H1 (cell line): ENCODE measurements at regions not wholly inside any gene's neighbourhood (a gene's known extent, or its start where the extent isn't known, plus 50 kb on each side); places are given as distances from the start of the nearest gene placed in this dataset.

Source experiments
- CTCF ChIA-PET: fragments of 300-600 bp; sonication (Branson Sonifier 250); formaldehyde crosslinking; loops from one replicate; lab custom pipeline; 2021; ENCODE audit not compliant: partially characterized antibody; lab: Charles Lee
- POLR2A ChIA-PET: fragments of 300-600 bp; sonication (Branson Sonifier 250); formaldehyde crosslinking; loops from one replicate; lab custom pipeline; 2021; ENCODE audit warnings: inconsistent platforms; ENCODE audit not compliant: partially characterized antibody; lab: Charles Lee
- DNase-seq, 2 experiments: peaks; one replicate each; pipeline versions ENCODE4 v3.0.0 to v3.0.0-alpha.2; 2010 to 2022; ENCODE audit warnings: low spot score in 2 of 2, low read depth in 1 of 2, mixed read lengths in 1 of 2
- FAIRE-seq: peaks from 2 replicates; lab custom pipeline; 2011; peaks lifted over from hg19 to GRCh38; lab: Jason Lieb, UNC
- H2AFZ ChIP-seq: 2 replicates; pipeline ENCODE4 v1.8.1; 2012; ENCODE audit warnings: low read length, inconsistent platforms
- H2AK5ac ChIP-seq: 2 replicates; pipeline ENCODE4 v1.6.1; 2013; ENCODE audit warnings: low read depth, low read length
- H2BK120ac ChIP-seq: replicated peaks from 2 replicates; pipeline ENCODE3; 2013; ENCODE audit warnings: low read depth, low read length, inconsistent platforms
- H2BK12ac ChIP-seq: 2 replicates; pipeline ENCODE4 v1.6.1; 2013; ENCODE audit warnings: low read depth, low read length
- H2BK15ac ChIP-seq: 2 replicates; pipeline ENCODE4 v1.6.1; 2013; ENCODE audit warnings: low read length
- H2BK20ac ChIP-seq: 2 replicates; pipeline ENCODE4 v1.6.1; 2013; ENCODE audit warnings: low read length
- H2BK5ac ChIP-seq: 2 replicates; pipeline ENCODE4 v1.6.1; 2013; ENCODE audit warnings: low read depth, low read length
- H3K14ac ChIP-seq: 2 replicates; pipeline ENCODE4 v1.6.1; 2013; ENCODE audit warnings: inconsistent platforms; ENCODE audit not compliant: insufficient read length
- H3K18ac ChIP-seq: 2 replicates; pipeline ENCODE4 v1.6.1; 2013; ENCODE audit warnings: low read length; ENCODE audit errors: extremely low read depth
- H3K23ac ChIP-seq: 2 replicates; pipeline ENCODE4 v1.6.1; 2013; ENCODE audit warnings: inconsistent platforms; ENCODE audit not compliant: insufficient read length
- H3K23me2 ChIP-seq: 2 replicates; pipeline ENCODE4 v1.6.1; 2013; ENCODE audit warnings: low read depth, low read length
- H3K27ac ChIP-seq: 2 replicates; pipeline ENCODE4 v1.6.1; 2011; ENCODE audit warnings: low read depth, low read length, inconsistent platforms
- H3K27me3 ChIP-seq, 4 experiments: replicated peaks in 1 of 4; 1 replicate in 1 of 4; 2 replicates in 3 of 4; pipeline versions ENCODE4 v1.6.1 to v1.8.1; 2011 to 2013; ENCODE audit warnings: low read length in 3 of 4, mild to moderate bottlenecking in 3 of 4, inconsistent platforms in 2 of 4, mixed read lengths in 2 of 4, moderate library complexity in 1 of 4; ENCODE audit not compliant: control insufficient read depth in 3 of 4, insufficient read depth in 3 of 4; ENCODE audit errors: extremely low read depth in 1 of 4
- H3K36me3 ChIP-seq, 4 experiments: 2 replicates each; pipeline versions ENCODE4 v1.6.1 to v1.8.1; 2011 to 2013; ENCODE audit warnings: mild to moderate bottlenecking in 4 of 4, low read length in 3 of 4, moderate library complexity in 2 of 4, control low read depth in 1 of 4, inconsistent platforms in 1 of 4; ENCODE audit not compliant: insufficient read depth in 4 of 4, control insufficient read depth in 2 of 4
- H3K4ac ChIP-seq: replicated peaks from 2 replicates; pipeline ENCODE3; 2013; ENCODE audit warnings: low read length, low read depth, mixed read lengths, inconsistent platforms; ENCODE audit not compliant: insufficient read length
- H3K4me1 ChIP-seq, 4 experiments: replicated peaks in 1 of 4; 1 replicate in 1 of 4; 2 replicates in 3 of 4; pipeline versions ENCODE4 v1.6.1 to v1.8.1; 2011 to 2013; ENCODE audit warnings: low read length in 3 of 4, inconsistent platforms in 2 of 4, mixed read lengths in 1 of 4; ENCODE audit not compliant: insufficient read depth in 4 of 4, control insufficient read depth in 3 of 4
- H3K4me2 ChIP-seq, 2 experiments: 2 replicates each; pipeline versions ENCODE4 v1.6.1 to v1.8.1; 2011 to 2013; ENCODE audit warnings: low read depth in 2 of 2, low read length in 2 of 2, control low read depth in 1 of 2, inconsistent platforms in 1 of 2, mild to moderate bottlenecking in 1 of 2; ENCODE audit not compliant: insufficient read depth in 1 of 2
- H3K4me3 ChIP-seq, 4 experiments: fragments of 200-600, 300-600 bp in 1 of 4; sonication (generic), shearing (Covaris generic), sonication (Bioruptor Twin) in 1 of 4; 2 replicates each; pipeline versions ENCODE4 v1.5.1 to v1.8.1; 2011 to 2016; ENCODE audit warnings: low read length in 4 of 4, low read depth in 3 of 4, control low read depth in 2 of 4, inconsistent platforms in 2 of 4, mild to moderate bottlenecking in 2 of 4, mixed read lengths in 1 of 4, moderate library complexity in 1 of 4; ENCODE audit not compliant: insufficient read depth in 2 of 4; ENCODE audit errors: extremely low read depth in 1 of 4
- H3K56ac ChIP-seq: replicated peaks from 2 replicates; pipeline ENCODE3; 2013; ENCODE audit warnings: low read depth, mild to moderate bottlenecking, mixed read lengths, low read length, inconsistent platforms; ENCODE audit not compliant: insufficient read length
- H3K79me1 ChIP-seq: 2 replicates; pipeline ENCODE4 v1.6.1; 2013; ENCODE audit warnings: low read depth, low read length, control low read depth
- H3K79me2 ChIP-seq, 2 experiments: 2 replicates each; pipeline versions ENCODE4 v1.6.1 to v1.8.1; 2012 to 2013; ENCODE audit warnings: low read length in 2 of 2, mild to moderate bottlenecking in 2 of 2, inconsistent platforms in 1 of 2; ENCODE audit not compliant: insufficient read depth in 2 of 2, control insufficient read depth in 1 of 2
- H3K9ac ChIP-seq, 4 experiments: replicated peaks in 1 of 4; 1 replicate in 1 of 4; 2 replicates in 3 of 4; pipeline versions ENCODE4 v1.6.1 to v1.8.1; 2011 to 2013; ENCODE audit warnings: low read depth in 3 of 4, low read length in 3 of 4, control low read depth in 2 of 4, mild to moderate bottlenecking in 2 of 4, moderate library complexity in 2 of 4, inconsistent platforms in 1 of 4; ENCODE audit errors: extremely low read depth in 1 of 4
- H3K9me3 ChIP-seq, 2 experiments: 2 replicates each; pipeline versions ENCODE4 v1.6.1 to v1.8.1; 2012 to 2013; ENCODE audit warnings: mild to moderate bottlenecking in 2 of 2, moderate library complexity in 2 of 2, control low read depth in 1 of 2, inconsistent platforms in 1 of 2, low read depth in 1 of 2, low read length in 1 of 2, mixed read lengths in 1 of 2; ENCODE audit not compliant: insufficient read depth in 2 of 2
- H4K20me1 ChIP-seq, 2 experiments: replicated peaks in 1 of 2; 2 replicates each; pipeline versions ENCODE3 to v1.8.1; 2011 to 2013; ENCODE audit warnings: inconsistent platforms in 2 of 2, low read length in 2 of 2, mild to moderate bottlenecking in 1 of 2; ENCODE audit not compliant: insufficient read depth in 2 of 2, control insufficient read depth in 1 of 2
- H4K5ac ChIP-seq: 2 replicates; pipeline ENCODE4 v1.6.1; 2013; ENCODE audit warnings: low read length, low read depth, mixed read lengths, inconsistent platforms; ENCODE audit not compliant: insufficient read length
- H4K8ac ChIP-seq: 2 replicates; pipeline ENCODE4 v1.8.0; 2013; ENCODE audit warnings: mild to moderate bottlenecking, moderate library complexity, low read length, inconsistent platforms; ENCODE audit not compliant: insufficient read depth; ENCODE audit errors: extremely low read depth
- H4K91ac ChIP-seq: replicated peaks from 2 replicates; pipeline ENCODE3; 2013; ENCODE audit warnings: low read length, mixed read lengths, inconsistent platforms; ENCODE audit not compliant: insufficient read length
- POLR2A ChIP-seq, 2 experiments: IDR thresholded peaks; 1 replicate in 1 of 2; 2 replicates in 1 of 2; pipeline ENCODE4 v1.6.1; 2011; ENCODE audit warnings: low read depth in 2 of 2, low read length in 2 of 2, mild to moderate bottlenecking in 2 of 2; ENCODE audit errors: control extremely low read depth in 1 of 2
- WGBS, 2 experiments: shearing (Covaris generic) in 1 of 2; methylation state at CpG; one replicate each; pipeline versions ENCODE4 v1.1.6 to v1.1.7; 2013 to 2015; ENCODE audit warnings: low lambda C conversion rate in 2 of 2, mixed read lengths in 2 of 2, inconsistent platforms in 1 of 2, low coverage in 1 of 2, missing lambda C conversion rate in 1 of 2; ENCODE audit not compliant: insufficient replicate concordance in 2 of 2, insufficient coverage in 1 of 2, insufficient read length in 1 of 2; ENCODE audit errors: extremely low coverage in 1 of 2, missing lambda C conversion rate in 1 of 2; 5-methylcytosine and 5-hydroxymethylcytosine counted together
- TF ChIP-seq, protein P1 (sequence below): fragments of 300-600 bp; sonication (generic); IDR thresholded peaks from 2 replicates; pipeline ENCODE4 v1.7.1; 2012; ENCODE audit warnings: low read length, moderate library complexity, mild to moderate bottlenecking, inconsistent platforms; ENCODE audit not compliant: insufficient replicate concordance

- no peaks in the 10 kb centered on the region for H3K9me3 ChIP-seq
- no peaks in the 10 kb centered on the region for H3K23me2 ChIP-seq
- H4K20me1 ChIP-seq = no peaks in the 10 kb centered on the region
- FAIRE-seq = no peak
- no peak overlapping the region for H3K18ac ChIP-seq
- no peaks in the 10 kb centered on the region for H3K36me3 ChIP-seq
- H3K14ac ChIP-seq = no peak overlapping the region
- DNase-seq = no peak
- no peak overlapping the region for H3K4ac ChIP-seq
- no peak overlapping the region for H4K5ac ChIP-seq
- H3K23ac ChIP-seq = no peak overlapping the region
- H4K8ac ChIP-seq = no peak overlapping the region
- no peak overlapping the region for H2BK15ac ChIP-seq
- H2AFZ ChIP-seq = no peak overlapping the region
- H3K4me3 ChIP-seq = no peak overlapping the region
- no peaks in the 10 kb centered on the region for H3K79me2 ChIP-seq
- no peak overlapping the region for H3K9ac ChIP-seq
- H2BK12ac ChIP-seq = no peak overlapping the region
- H3K56ac ChIP-seq = no peak overlapping the region
- H3K4me2 ChIP-seq = no peak overlapping the region
- H2BK120ac ChIP-seq = no peak overlapping the region
- WGBS, 2 experiments = 97% methylated on average over 3 of the region's 3 CpGs; no CpG with 5 or more reads in 1 of the 2 experiments
- no peaks in the 10 kb centered on the region for H3K4me1 ChIP-seq
- no peak overlapping the region for H3K27ac ChIP-seq
- no peaks in the 10 kb centered on the region for H3K79me1 ChIP-seq
- no peak overlapping the region for H2BK5ac ChIP-seq
- H4K91ac ChIP-seq = no peak overlapping the region
- ChIA-PET POLR2A (no interaction called here), CTCF (no interaction called here)
- no peak overlapping the region for H2AK5ac ChIP-seq
- no peaks in the 10 kb centered on the region for H3K27me3 ChIP-seq
- no peak overlapping the region for H2BK20ac ChIP-seq
- TF ChIP-seq, protein P1, sequence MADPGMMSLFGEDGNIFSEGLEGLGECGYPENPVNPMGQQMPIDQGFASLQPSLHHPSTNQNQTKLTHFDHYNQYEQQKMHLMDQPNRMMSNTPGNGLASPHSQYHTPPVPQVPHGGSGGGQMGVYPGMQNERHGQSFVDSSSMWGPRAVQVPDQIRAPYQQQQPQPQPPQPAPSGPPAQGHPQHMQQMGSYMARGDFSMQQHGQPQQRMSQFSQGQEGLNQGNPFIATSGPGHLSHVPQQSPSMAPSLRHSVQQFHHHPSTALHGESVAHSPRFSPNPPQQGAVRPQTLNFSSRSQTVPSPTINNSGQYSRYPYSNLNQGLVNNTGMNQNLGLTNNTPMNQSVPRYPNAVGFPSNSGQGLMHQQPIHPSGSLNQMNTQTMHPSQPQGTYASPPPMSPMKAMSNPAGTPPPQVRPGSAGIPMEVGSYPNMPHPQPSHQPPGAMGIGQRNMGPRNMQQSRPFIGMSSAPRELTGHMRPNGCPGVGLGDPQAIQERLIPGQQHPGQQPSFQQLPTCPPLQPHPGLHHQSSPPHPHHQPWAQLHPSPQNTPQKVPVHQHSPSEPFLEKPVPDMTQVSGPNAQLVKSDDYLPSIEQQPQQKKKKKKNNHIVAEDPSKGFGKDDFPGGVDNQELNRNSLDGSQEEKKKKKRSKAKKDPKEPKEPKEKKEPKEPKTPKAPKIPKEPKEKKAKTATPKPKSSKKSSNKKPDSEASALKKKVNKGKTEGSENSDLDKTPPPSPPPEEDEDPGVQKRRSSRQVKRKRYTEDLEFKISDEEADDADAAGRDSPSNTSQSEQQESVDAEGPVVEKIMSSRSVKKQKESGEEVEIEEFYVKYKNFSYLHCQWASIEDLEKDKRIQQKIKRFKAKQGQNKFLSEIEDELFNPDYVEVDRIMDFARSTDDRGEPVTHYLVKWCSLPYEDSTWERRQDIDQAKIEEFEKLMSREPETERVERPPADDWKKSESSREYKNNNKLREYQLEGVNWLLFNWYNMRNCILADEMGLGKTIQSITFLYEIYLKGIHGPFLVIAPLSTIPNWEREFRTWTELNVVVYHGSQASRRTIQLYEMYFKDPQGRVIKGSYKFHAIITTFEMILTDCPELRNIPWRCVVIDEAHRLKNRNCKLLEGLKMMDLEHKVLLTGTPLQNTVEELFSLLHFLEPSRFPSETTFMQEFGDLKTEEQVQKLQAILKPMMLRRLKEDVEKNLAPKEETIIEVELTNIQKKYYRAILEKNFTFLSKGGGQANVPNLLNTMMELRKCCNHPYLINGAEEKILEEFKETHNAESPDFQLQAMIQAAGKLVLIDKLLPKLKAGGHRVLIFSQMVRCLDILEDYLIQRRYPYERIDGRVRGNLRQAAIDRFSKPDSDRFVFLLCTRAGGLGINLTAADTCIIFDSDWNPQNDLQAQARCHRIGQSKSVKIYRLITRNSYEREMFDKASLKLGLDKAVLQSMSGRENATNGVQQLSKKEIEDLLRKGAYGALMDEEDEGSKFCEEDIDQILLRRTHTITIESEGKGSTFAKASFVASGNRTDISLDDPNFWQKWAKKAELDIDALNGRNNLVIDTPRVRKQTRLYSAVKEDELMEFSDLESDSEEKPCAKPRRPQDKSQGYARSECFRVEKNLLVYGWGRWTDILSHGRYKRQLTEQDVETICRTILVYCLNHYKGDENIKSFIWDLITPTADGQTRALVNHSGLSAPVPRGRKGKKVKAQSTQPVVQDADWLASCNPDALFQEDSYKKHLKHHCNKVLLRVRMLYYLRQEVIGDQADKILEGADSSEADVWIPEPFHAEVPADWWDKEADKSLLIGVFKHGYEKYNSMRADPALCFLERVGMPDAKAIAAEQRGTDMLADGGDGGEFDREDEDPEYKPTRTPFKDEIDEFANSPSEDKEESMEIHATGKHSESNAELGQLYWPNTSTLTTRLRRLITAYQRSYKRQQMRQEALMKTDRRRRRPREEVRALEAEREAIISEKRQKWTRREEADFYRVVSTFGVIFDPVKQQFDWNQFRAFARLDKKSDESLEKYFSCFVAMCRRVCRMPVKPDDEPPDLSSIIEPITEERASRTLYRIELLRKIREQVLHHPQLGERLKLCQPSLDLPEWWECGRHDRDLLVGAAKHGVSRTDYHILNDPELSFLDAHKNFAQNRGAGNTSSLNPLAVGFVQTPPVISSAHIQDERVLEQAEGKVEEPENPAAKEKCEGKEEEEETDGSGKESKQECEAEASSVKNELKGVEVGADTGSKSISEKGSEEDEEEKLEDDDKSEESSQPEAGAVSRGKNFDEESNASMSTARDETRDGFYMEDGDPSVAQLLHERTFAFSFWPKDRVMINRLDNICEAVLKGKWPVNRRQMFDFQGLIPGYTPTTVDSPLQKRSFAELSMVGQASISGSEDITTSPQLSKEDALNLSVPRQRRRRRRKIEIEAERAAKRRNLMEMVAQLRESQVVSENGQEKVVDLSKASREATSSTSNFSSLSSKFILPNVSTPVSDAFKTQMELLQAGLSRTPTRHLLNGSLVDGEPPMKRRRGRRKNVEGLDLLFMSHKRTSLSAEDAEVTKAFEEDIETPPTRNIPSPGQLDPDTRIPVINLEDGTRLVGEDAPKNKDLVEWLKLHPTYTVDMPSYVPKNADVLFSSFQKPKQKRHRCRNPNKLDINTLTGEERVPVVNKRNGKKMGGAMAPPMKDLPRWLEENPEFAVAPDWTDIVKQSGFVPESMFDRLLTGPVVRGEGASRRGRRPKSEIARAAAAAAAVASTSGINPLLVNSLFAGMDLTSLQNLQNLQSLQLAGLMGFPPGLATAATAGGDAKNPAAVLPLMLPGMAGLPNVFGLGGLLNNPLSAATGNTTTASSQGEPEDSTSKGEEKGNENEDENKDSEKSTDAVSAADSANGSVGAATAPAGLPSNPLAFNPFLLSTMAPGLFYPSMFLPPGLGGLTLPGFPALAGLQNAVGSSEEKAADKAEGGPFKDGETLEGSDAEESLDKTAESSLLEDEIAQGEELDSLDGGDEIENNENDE = no peak
- no peak for TF ChIP-seq POLR2A (IDR thresholded peaks at IDR 0.05; ENCODE audit: control extremely low read depth in 1 of 2, low read depth in 2 of 2, low read length in 2 of 2)
Observed at GRCh38 chr15:49712162-49712561, 91.3 kb downstream of the DTWD1 start.
